Gastrocnemius medialis (tissue), 4 donors: ENCODE measurements at regions not wholly inside any gene's neighbourhood (a gene's known extent, or its start where the extent isn't known, plus 50 kb on each side); places are given as distances from the start of the nearest gene placed in this dataset.

Source experiments
- POLR2A ChIP-seq, 2 donors: fragments of 450-650 bp; IDR thresholded peaks; one replicate each; pipeline ENCODE4 v1.6.1; 2017; ENCODE audit warnings: antibody characterized with exemption in 2 of 2, mild to moderate bottlenecking in 2 of 2, moderate library complexity in 2 of 2
- TF ChIP-seq, protein P1 (sequence below), 5 experiments: fragments of 450-650 bp in 3 of 5; fragments of 200-600 bp in 2 of 5; sonication (generic) in 2 of 5; IDR thresholded peaks in 4 of 5; conservative IDR thresholded peaks in 1 of 5; 1 replicate in 4 of 5; 2 replicates in 1 of 5; pipeline ENCODE4 v1.5.1; 2016 to 2019; ENCODE audit warnings: antibody characterized with exemption in 5 of 5, mild to moderate bottlenecking in 3 of 5, moderate library complexity in 3 of 5

DNA sequence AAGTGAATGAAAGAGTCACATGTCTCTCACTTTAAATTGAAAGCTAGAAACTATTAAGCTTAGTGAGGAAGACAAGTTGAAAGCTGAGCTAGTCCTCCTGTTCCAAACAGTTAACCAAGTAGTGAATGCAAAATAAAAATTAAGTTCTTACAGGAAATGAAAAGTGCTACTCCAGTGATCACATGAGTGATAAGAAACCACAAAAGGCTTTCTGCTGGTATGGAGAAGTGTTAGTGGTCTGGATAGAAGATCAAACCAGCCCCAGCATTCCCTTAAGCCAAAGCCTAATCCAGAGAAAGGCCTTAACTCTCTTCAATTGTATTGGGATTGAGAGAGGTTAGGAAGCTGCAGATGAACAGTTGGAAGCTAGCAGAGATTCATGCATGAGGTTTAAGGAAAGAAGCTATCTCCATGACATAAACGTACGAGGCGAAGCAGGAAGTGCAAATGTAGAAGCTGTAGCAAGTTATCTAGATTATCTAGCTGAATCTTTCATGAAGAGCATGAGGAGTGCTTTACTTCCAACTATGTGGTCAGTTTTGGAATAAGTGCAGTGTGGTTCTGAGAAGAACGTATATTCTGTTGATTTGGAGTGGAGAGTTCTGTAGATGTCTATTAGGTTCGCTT lies 261.6 kb downstream of the MDFIC start:
- TF ChIP-seq, protein P1, sequence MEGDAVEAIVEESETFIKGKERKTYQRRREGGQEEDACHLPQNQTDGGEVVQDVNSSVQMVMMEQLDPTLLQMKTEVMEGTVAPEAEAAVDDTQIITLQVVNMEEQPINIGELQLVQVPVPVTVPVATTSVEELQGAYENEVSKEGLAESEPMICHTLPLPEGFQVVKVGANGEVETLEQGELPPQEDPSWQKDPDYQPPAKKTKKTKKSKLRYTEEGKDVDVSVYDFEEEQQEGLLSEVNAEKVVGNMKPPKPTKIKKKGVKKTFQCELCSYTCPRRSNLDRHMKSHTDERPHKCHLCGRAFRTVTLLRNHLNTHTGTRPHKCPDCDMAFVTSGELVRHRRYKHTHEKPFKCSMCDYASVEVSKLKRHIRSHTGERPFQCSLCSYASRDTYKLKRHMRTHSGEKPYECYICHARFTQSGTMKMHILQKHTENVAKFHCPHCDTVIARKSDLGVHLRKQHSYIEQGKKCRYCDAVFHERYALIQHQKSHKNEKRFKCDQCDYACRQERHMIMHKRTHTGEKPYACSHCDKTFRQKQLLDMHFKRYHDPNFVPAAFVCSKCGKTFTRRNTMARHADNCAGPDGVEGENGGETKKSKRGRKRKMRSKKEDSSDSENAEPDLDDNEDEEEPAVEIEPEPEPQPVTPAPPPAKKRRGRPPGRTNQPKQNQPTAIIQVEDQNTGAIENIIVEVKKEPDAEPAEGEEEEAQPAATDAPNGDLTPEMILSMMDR (IDR thresholded peaks at IDR 0.05 in 4 of 5, conservative IDR thresholded peaks at IDR 0.05 in 1 of 5) = no peak
- TF ChIP-seq POLR2A (IDR thresholded peaks at IDR 0.05) = no peak
